NCI-H1436 treated with DMSO at 0.1 percent for 48 hours (cell line): ENCODE measurements at regions not wholly inside any gene's neighbourhood (a gene's known extent, or its start where the extent isn't known, plus 50 kb on each side); places are given as distances from the start of the nearest gene placed in this dataset.

Experiments used
- DNase-seq: peaks from one replicate; lab custom pipeline; 2025; lab: John Stamatoyannopoulos, UW

- no peak for DNase-seq
These were observed 336.9 kb upstream of the RAB6C start for GRCh38 chr2:129642526-129643043.

GRCh38 chr2:129645335-129645734 lies 334.1 kb upstream of the RAB6C start:
- DNase-seq: no peak

GRCh38 chr2:129646107-129646506 lies 333.4 kb upstream of the RAB6C start:
- DNase-seq: no peak

GRCh38 chr2:129653246-129653645 lies 326.2 kb upstream of the RAB6C start:
- no peak for DNase-seq

- DNase-seq: no peak
These were observed 325.1 kb upstream of the RAB6C start for GRCh38 chr2:129654331-129654730.

- no peak for DNase-seq
These were observed 323.3 kb upstream of the RAB6C start for GRCh38 chr2:129656081-129656598.

- DNase-seq: no peak
These were observed 321.0 kb upstream of the RAB6C start for GRCh38 chr2:129658430-129658829.

GRCh38 chr2:129661935-129662334 lies 317.5 kb upstream of the RAB6C start:
- no peak for DNase-seq

GRCh38 chr2:129667577-129667976 lies 311.9 kb upstream of the RAB6C start:
- DNase-seq: no peak

- no peak for DNase-seq
These were observed 306.9 kb upstream of the RAB6C start for GRCh38 chr2:129672521-129672920.

GRCh38 chr2:129673234-129673633 lies 306.2 kb upstream of the RAB6C start:
- no peak for DNase-seq

- no peak for DNase-seq
These were observed 305.4 kb upstream of the RAB6C start for GRCh38 chr2:129673847-129674711.

- DNase-seq: no peak
These were observed 300.7 kb upstream of the RAB6C start for GRCh38 chr2:129678751-129679150.

GRCh38 chr2:129681788-129682187 lies 297.7 kb upstream of the RAB6C start:
- no peak for DNase-seq

- no peak for DNase-seq
These were observed 289.6 kb upstream of the RAB6C start for GRCh38 chr2:129689653-129690448.

GRCh38 chr2:129695496-129695895 lies 284.0 kb upstream of the RAB6C start:
- no peak for DNase-seq

- no peak for DNase-seq
These were observed 280.9 kb upstream of the RAB6C start for GRCh38 chr2:129698593-129698992.

- DNase-seq: no peak
These were observed 279.5 kb upstream of the RAB6C start for GRCh38 chr2:129699781-129700573.

- no peak for DNase-seq
These were observed 276.9 kb upstream of the RAB6C start for GRCh38 chr2:129702416-129703176.

- DNase-seq: no peak
These were observed 274.4 kb upstream of the RAB6C start for GRCh38 chr2:129705085-129705484.

- DNase-seq: no peak
These were observed 271.7 kb upstream of the RAB6C start for GRCh38 chr2:129707800-129708199.
